SU-DHL-6 (cell line): ENCODE measurements at regions not wholly inside any gene's neighbourhood (a gene's known extent, or its start where the extent isn't known, plus 50 kb on each side); places are given as distances from the start of the nearest gene placed in this dataset.

ENCODE experiments used
- H2AFZ ChIP-seq: fragments of 200-600 bp; sonication (generic); 2 replicates; pipeline ENCODE4 v1.6.1; 2014; ENCODE audit warnings: low read depth, mild to moderate bottlenecking, moderate library complexity, mixed read lengths, antibody characterized with exemption, low read length; ENCODE audit not compliant: severe bottlenecking
- H3F3A ChIP-seq: fragments of 200-600 bp; shearing (Covaris generic); 2 replicates; pipeline ENCODE4 v1.6.0; 2016; ENCODE audit warnings: antibody characterized with exemption, mild to moderate bottlenecking; ENCODE audit not compliant: insufficient read depth
- H3K27ac ChIP-seq: fragments of 200-600 bp; sonication (generic); 2 replicates; pipeline ENCODE4 v1.5.1; 2016; ENCODE audit warnings: low read depth, mild to moderate bottlenecking, low read length, moderate library complexity, mixed read lengths
- H3K27me3 ChIP-seq: fragments of 200-600 bp; sonication (generic), shearing (Covaris generic); 2 replicates; pipeline ENCODE4 v1.6.0; 2014; ENCODE audit warnings: mild to moderate bottlenecking, low read length
- H3K36me3 ChIP-seq: fragments of 200-600 bp; sonication (generic); 2 replicates; pipeline ENCODE4 v1.6.1; 2014; ENCODE audit warnings: mild to moderate bottlenecking, low read length, mixed read lengths
- H3K4me2 ChIP-seq: fragments of 300-600, 200-600 bp; shearing (Covaris generic), sonication (generic); 2 replicates; pipeline ENCODE4 v1.6.0; 2014; ENCODE audit warnings: low read length, low read depth, mild to moderate bottlenecking; ENCODE audit not compliant: poor library complexity, severe bottlenecking
- H3K4me3 ChIP-seq: fragments of 200-600 bp; sonication (generic); 2 replicates; pipeline ENCODE4 v1.5.1; 2014; ENCODE audit warnings: antibody characterized with exemption, low read length, mild to moderate bottlenecking, mixed read lengths; ENCODE audit not compliant: insufficient read depth, poor library complexity, severe bottlenecking
- H3K79me2 ChIP-seq: fragments of 200-600 bp; sonication (generic); 2 replicates; pipeline ENCODE4 v1.6.1; 2014; ENCODE audit warnings: mild to moderate bottlenecking, low read length, moderate library complexity; ENCODE audit not compliant: insufficient read depth
- H3K9ac ChIP-seq: fragments of 200-600 bp; sonication (generic); 2 replicates; pipeline ENCODE4 v1.7.0; 2014; ENCODE audit warnings: mild to moderate bottlenecking, low read length
- H3K9me2 ChIP-seq: fragments of 200-600 bp; sonication (generic); replicated peaks from 2 replicates; pipeline ENCODE4 v1.6.1; 2014; ENCODE audit warnings: low read length; ENCODE audit not compliant: insufficient read depth
- H3K9me3 ChIP-seq: fragments of 200-600 bp; sonication (generic); 2 replicates; pipeline ENCODE4 v1.6.1; 2014; ENCODE audit warnings: low read length, mixed read lengths; ENCODE audit not compliant: insufficient read depth
- H4K20me1 ChIP-seq: fragments of 200-600 bp; sonication (generic); 2 replicates; pipeline ENCODE4 v1.6.1; 2014; ENCODE audit warnings: low read depth, mild to moderate bottlenecking, antibody characterized with exemption, low read length, moderate library complexity, mixed read lengths
- CTCF ChIP-seq: fragments of 200-600 bp; sonication (generic); IDR thresholded peaks from one replicate; pipeline ENCODE4 v1.5.1; 2017; ENCODE audit warnings: antibody characterized with exemption, mild to moderate bottlenecking, low read length, moderate library complexity; ENCODE audit not compliant: insufficient read depth, poor library complexity, severe bottlenecking
- EZH2phosphoT487 ChIP-seq: fragments of 200-600 bp; sonication (generic), shearing (Covaris generic); conservative IDR thresholded peaks from 2 replicates; pipeline ENCODE4 v1.6.1; 2018; ENCODE audit warnings: mild to moderate bottlenecking, antibody characterized with exemption, low read length, moderate library complexity, mixed read lengths

DNA sequence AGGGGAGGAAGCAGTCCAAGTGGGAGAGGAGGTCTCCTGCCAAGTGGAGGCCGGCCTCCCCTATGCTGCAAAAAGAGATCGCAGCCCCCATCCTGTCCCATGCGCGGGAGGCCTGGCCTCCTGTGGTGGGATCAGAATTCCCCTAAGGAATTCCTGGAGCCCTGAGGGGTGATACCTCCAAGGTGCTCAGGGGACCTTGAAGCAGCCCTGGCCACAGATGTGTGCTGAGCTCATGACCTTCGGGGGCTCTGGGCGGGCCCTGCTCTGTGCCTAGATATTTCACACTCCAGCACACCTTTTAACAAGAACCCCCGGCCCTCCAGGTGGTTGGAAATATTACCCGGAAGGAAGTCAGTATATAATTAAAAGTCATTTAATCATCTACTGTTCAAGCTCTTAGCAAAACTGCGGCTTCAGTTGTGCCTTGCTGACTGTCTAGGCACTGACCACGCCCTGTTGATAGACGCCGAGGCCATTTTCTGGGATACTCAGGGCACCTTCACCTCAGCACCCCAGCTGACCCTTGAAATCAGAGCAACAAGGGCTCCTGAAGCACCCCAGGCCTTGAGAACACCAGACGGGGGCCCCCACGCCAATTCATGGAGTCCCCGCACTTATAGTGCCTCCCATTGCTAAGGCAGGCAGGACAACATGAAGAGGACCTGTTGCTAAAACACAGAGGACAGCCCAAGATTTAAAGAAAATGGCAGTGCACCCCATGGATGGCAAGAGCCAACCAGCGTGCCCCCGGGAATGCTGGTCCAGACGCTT lies 119.1 kb downstream of the NDUFA10 start:
- Histone ChIP-seq H3K4me3 (no peak overlapping the region), H3K27ac (no peak overlapping the region), H3K36me3 (no peaks in the 10 kb centered on the region), H3K9me3 (no peaks in the 10 kb centered on the region), H4K20me1 (no peaks in the 10 kb centered on the region), H3K79me2 (no peaks in the 10 kb centered on the region), H3K9ac (no peak overlapping the region), H3F3A (no peaks in the 10 kb centered on the region), H2AFZ (no peak overlapping the region), H3K27me3 (no peaks in the 10 kb centered on the region), H3K4me2 (no peak overlapping the region), H3K9me2 (no peaks in the 10 kb centered on the region)
- TF ChIP-seq CTCF (no peak), EZH2phosphoT487 (no peak)

- Histone ChIP-seq H3K9ac (no peak overlapping the region), H3F3A (no peaks in the 10 kb centered on the region), H3K79me2 (no peaks in the 10 kb centered on the region), H3K27me3 (no peaks in the 10 kb centered on the region), H2AFZ (no peak overlapping the region), H3K9me2 (no peaks in the 10 kb centered on the region), H3K27ac (no peak overlapping the region), H3K36me3 (no peaks in the 10 kb centered on the region), H4K20me1 (no peaks in the 10 kb centered on the region), H3K4me2 (no peak overlapping the region), H3K4me3 (no peak overlapping the region), H3K9me3 (no peaks in the 10 kb centered on the region)
- no peak for TF ChIP-seq EZH2phosphoT487
- no peak for TF ChIP-seq CTCF
Measured at GRCh38 chr2:239905306-239905705, 119.8 kb downstream of the NDUFA10 start.

- H3K27ac ChIP-seq: no peak overlapping the region
- no peak overlapping the region for H2AFZ ChIP-seq
- TF ChIP-seq CTCF (no peak), EZH2phosphoT487 (no peak)
Measured at GRCh38 chr2:239904496-239904895, 120.6 kb downstream of the NDUFA10 start.

More at GRCh38 chr2:239904496-239904895, 120.6 kb downstream of the NDUFA10 start:
- no peak overlapping the region for H3K9ac ChIP-seq
- H3K79me2 ChIP-seq: no peaks in the 10 kb centered on the region
- H4K20me1 ChIP-seq: no peaks in the 10 kb centered on the region
- no peaks in the 10 kb centered on the region for H3K9me2 ChIP-seq
- H3K36me3 ChIP-seq: no peaks in the 10 kb centered on the region
- H3K4me2 ChIP-seq: no peak overlapping the region
- no peaks in the 10 kb centered on the region for H3F3A ChIP-seq
- no peak overlapping the region for H3K4me3 ChIP-seq
- no peaks in the 10 kb centered on the region for H3K27me3 ChIP-seq
- no peaks in the 10 kb centered on the region for H3K9me3 ChIP-seq
